ENCODE measurements at regions not wholly inside any gene's neighbourhood (a gene's known extent, or its start where the extent isn't known, plus 50 kb on each side); places are given as distances from the start of the nearest gene placed in this dataset.

DNA sequence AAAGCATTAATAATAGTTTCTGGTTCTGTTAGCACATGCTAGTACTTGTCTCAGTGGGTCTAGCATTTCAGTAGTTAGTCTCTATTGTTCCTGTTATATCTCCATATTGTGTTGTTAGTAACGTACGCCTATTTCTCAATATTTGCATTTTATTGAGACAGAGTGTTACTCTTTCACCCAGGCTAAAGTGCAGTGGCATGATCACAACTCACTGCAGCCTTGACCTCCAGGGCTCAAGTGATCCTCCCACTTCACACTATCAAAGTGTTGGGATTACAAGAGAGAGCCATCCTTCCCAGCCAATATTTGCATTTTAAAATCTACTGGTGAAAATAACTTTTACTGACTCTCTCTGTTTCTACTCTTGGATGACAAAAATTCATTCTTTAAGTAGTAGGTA, 154.6 kb upstream of the PRR20A start:
- TF ChIP-seq ZC3H10 (CRISPR knock-in tag; IDR thresholded peaks at IDR 0.05) (no peak), ZFP3 (CRISPR knock-in tag; IDR thresholded peaks at IDR 0.05) (no peak), ARNTL (CRISPR knock-in tag; IDR thresholded peaks at IDR 0.05; ENCODE audit: borderline replicate concordance, low read depth) (no peak), ZFP30 (CRISPR knock-in tag; IDR thresholded peaks at IDR 0.05) (no peak), PATZ1 (CRISPR knock-in tag; IDR thresholded peaks at IDR 0.05; ENCODE audit: borderline replicate concordance) (no peak)
